ENCODE measurements at regions not wholly inside any gene's neighbourhood (a gene's known extent, or its start where the extent isn't known, plus 50 kb on each side); places are given as distances from the start of the nearest gene placed in this dataset.
"Not testable (repeated sequence)": the region's sequence is repeated elsewhere in the genome, so short reads cannot be mapped to it uniquely, and the experiment has no call there.

DNA sequence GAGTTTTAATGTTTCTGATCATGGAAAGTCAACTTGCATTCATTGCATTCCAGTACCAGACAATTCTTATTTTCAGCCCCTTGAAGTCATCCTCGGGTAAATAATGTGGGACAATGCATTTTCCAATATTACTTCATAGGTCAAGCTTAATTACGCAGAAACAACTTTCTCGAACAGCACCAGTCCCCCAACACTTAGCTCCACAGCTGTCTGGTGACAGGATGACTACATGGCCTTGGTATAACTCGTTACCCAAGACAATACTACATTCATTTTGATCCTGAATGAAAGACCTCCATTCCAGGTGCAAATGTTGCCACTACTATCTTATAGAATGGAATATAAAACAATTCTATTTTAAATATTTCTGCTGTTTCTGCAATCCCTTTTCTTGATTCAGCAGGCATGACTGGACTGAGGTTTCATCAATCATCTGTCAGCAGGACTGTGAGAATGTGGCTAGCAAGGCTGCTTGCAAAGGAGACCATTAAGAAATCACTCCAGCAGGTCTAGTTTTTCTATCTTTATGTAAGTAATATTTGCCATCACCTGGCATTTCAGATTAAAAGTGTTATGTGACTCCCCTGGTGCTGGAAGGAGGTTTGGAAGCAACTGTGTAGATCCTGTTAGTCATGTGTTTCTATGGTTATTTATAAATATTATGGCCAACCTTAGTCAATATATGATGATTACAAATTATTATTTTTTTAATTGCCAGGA, 147.9 kb downstream of the HAO1 start:
- H3K27ac ChIP-seq: no peak overlapping the region
- DNase-seq (ENCODE audit: low read depth, low spot score): no peak

DNA sequence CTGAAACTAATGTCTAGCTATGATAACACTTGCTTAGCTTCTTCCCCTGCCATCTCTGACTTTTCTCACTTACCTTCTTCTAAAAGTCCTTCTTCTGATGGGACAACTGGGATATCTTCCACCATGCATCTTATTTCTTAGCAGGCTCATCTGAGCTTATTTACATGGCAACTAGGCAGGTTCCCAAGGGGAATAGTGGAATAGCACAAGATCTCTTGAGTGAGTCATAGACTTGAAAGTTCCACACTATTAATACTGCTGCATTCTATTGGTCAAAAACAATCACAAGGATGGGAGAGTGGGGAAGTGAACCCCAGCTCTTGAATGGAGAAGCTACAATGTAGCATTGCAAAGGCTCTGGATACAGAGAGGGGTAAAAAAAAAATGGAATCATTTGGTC, 142.1 kb downstream of the HAO1 start:
- no peak overlapping the region for H3K27ac ChIP-seq
- no peak for DNase-seq (ENCODE audit: low read depth, low spot score)

DNA sequence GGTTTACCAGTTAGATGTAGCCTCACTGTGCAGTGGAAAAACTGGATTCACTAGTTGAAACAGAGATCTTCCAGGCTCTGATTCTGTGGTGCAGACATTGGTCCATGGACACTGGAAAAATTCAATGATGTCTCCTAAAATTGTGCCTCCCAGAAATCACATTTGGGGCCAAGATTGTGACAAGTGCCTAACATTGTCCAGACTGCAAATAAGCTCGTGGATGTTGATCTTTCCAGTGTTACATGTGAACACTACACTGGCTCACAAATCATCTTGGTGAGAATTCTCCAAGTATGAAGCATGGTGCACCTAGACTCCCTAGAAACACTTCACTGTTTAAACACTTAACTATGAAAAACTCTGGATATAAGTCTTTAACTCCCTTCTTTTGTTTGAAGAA, 140.4 kb downstream of the HAO1 start:
- DNase-seq (ENCODE audit: low read depth, low spot score): no peak
- H3K27ac ChIP-seq: no peak overlapping the region

DNA sequence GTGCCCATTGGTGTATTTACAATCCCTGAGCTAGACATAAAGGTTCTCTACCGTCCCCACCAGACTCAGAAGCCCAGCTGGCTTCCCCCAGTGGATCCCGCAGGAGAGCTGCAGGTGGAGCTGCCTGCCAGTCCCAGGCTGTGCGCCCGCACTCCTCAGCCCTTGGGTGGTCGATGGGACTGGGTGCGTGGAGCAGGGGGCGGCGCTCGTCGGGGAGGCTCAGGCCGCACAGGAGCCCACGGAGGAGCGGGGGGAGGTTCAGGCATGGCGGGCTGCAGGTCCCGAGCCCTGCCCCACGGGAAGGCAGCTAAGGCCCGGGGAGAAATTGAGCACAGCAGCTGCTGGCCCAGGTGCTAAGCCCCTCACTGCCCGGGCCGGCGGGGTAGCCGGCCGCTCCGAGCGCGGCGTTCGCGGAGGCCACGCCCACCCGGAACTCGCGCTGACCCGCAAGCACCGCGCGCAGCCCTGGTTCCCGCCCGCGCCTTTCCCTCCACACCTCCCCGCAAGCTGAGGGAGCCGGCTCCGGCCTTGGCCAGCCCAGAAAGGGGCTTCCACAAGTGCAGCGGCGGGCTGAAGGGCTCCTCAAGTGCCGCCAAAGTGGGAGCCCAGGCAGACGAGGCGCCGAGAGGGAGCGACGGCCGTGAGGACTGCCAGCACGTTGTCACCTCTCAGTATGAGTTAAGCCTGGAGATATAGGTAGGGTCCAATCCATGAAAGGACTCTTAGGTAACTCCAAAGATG, 136.7 kb downstream of the HAO1 start:
- H3K27ac ChIP-seq; DNase-seq (ENCODE audit: low read depth, low spot score): not testable (repeated sequence)

DNA sequence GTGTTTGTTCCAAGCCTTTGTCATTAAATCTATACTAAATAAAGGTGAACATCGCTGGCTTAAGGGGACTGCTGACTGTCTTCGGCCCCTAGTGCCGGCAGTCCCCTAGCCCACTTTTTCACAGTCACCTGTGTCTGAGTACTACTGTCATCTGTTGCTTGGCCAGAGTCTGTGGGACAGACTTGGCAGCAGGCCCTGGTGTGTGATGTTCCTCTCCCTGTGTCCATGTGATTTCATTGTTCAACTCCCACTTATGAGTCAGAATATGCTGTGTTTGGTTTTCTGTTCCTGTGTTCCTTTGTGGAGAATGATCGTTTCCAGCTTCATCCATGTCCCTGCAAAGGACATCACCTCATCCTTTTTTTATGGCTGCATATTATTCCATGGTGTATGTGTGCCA, 133.4 kb downstream of the HAO1 start:
- no peak overlapping the region for H3K27ac ChIP-seq

DNA sequence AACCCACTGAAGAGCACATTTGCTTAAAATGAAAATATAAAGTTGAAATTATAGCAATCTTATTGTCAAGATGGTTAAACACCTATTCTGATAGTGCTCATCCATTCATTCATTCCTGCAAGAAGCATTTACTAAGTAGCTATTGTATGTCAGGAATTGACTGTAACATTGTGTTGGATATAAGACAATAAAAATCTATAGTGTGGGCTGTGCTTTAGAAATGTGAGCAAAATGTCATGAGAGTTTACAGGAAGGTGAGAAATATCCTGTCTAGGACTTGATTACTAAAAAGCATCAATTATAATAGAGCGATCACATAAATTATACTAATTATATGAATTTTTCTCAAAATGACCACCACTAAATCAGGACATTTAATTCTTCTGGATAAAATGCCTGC, 123.0 kb downstream of the HAO1 start:
- no peak overlapping the region for H3K27ac ChIP-seq
- no peak for DNase-seq (ENCODE audit: low read depth, low spot score)

More for the DNA sequence above, 133.4 kb downstream of the HAO1 start:
- no peak for DNase-seq (ENCODE audit: low read depth, low spot score)

DNA sequence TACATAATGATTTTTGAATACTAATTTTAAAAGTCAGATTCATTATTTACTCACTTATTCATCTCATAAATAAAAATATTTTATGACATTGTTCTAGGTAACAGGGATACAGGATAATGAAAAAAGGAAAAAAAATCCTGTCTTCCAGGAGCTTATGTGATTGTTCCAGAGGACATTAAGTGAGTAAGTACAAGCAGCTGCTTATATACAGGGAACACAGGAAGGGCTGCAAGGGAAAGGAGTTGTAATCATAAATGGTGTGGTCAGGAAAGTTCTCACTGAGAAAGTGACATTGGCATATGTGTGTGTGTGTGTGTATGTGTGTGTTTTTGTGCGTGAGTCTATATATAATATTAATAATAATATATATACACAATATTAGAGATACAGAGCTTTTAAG, 121.8 kb downstream of the HAO1 start:
- H3K27ac ChIP-seq: no peak overlapping the region

DNA sequence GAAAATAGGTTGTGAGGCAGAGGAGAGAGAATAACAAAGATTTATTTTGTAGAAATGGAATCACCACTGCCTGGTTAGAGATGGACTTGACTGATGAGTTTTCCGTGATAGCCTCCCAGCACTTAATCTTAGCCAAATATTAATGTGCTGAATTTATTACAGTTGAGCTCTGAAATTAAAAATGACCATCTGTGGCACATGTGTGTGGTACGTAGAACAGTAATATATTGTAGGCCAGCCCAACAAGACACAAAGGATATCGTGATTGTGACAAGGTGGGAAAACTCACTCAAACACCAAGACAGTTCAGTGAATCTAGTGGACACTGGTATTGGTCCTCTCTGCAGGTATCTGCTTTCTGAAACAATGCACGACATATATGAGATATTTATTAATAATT, 119.4 kb downstream of the HAO1 start:
- DNase-seq (ENCODE audit: low read depth, low spot score): no peak
- no peak overlapping the region for H3K27ac ChIP-seq

More for the DNA sequence above, 121.8 kb downstream of the HAO1 start:
- DNase-seq (ENCODE audit: low read depth, low spot score): no peak

DNA sequence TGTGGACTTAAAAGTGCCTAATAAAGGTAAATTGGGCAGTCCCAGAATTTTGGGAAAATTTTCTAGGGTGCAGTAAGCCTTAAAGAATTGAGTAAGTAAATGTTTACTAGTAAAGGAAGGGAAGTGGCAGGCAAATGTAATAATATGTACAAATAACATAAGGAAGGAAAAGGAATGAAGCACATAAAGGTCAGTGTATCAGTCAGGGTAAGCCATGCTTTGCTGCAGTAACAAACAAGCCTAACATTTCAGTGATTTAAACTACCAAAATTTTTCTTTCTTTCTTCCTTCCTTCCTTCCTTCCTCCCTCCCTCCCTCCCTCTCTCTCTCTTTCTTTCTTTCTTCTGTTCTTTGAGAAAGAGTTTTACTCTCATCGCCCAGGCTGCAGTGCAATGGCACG, 117.5 kb downstream of the HAO1 start:
- H3K27ac ChIP-seq: no peak overlapping the region
- no peak for DNase-seq (ENCODE audit: low read depth, low spot score)

DNA sequence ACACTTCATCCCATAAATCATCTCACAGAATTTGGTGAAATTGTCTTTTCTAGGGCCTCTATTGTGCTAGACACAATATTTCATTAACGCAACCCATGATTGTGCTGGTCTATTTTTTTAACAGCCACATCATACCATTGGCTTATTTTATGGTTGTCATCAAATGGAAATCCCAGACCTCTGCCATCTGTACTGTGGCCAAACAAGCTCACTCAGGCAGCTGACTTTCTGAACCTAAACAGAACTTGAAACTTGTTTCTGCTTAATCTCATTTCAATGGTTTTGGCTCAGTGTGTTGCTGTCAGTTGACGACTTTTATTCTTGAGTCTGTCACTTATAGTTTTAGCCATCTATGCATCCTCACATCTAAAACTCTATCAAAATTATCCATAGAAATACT, 111.8 kb downstream of the HAO1 start:
- no peak overlapping the region for H3K27ac ChIP-seq
- no peak for DNase-seq (ENCODE audit: low read depth, low spot score)

DNA sequence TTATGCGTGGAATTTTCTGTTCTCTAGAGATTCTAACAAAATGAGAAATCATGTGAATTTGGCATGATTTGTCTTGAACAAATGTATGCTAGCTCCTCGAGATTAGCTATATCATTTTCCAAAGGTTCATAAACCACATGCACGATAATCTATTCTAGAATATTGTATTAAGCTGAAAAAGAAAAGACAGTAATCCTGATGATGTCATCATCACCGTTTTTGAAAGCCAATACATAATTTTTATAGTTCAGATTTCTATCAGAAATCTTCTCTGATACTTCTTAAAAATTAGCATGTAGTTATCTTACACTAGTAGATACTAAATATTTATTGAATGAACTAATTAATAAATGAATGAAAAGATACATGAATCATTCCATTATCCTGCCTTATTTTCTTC, 111.2 kb downstream of the HAO1 start:
- H3K27ac ChIP-seq: no peak overlapping the region

DNA sequence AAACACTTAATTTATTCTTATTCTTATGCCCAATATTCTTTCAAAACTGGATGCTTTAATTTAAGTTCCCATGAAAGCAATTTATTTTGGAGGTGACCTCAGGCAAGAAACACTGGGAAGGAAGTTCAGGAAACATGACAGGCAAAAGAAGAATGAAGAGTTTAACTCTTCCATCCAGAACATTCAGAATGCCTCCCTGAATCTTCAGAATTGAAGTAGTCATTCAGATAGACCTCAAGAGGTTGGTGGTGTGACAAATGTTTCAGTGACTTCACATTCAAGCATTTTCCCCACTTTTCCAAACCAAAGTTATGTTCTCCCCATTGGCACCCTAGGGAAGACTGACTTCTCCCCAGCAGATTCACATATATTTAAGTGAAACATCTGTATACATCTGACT, 110.5 kb downstream of the HAO1 start:
- no peak overlapping the region for H3K27ac ChIP-seq
- no peak for DNase-seq (ENCODE audit: low read depth, low spot score)

More for the DNA sequence above, 111.2 kb downstream of the HAO1 start:
- no peak for DNase-seq (ENCODE audit: low read depth, low spot score)

Data from epithelial cell of prostate (primary cell).